Endothelial cell of umbilical vein (primary cell): ENCODE measurements at regions not wholly inside any gene's neighbourhood (a gene's known extent, or its start where the extent isn't known, plus 50 kb on each side); places are given as distances from the start of the nearest gene placed in this dataset.

Experiments
- BruUV-seq: library from RNA; stranded (reverse); fragments of 400-500 nt; replicated peaks from 2 replicates; lab custom pipeline; 2021; lab: Mats Ljungman, UMichigan
- CTCF ChIA-PET: fragments of 300-600, 350-600 bp; sonication (Branson Sonifier 250); formaldehyde crosslinking; loops from one replicate; lab custom pipeline; 2021; ENCODE audit warnings: antibody characterized with exemption, inconsistent platforms; lab: Charles Lee
- POLR2A ChIA-PET: fragments of 300-600, 350-600 bp; sonication (Branson Sonifier 250); formaldehyde crosslinking; loops from one replicate; lab custom pipeline; 2021; ENCODE audit warnings: antibody characterized with exemption, inconsistent platforms; lab: Charles Lee
- DNase-seq: peaks from one replicate; pipeline ENCODE4 v3.0.0-alpha.2; 2011; ENCODE audit warnings: low read depth, low spot score
- FAIRE-seq: peaks from 2 replicates; lab custom pipeline; 2011; peaks lifted over from hg19 to GRCh38; lab: Jason Lieb, UNC
- H2AFZ ChIP-seq: 2 replicates; pipeline ENCODE4 v1.6.0; 2012; ENCODE audit warnings: low read depth, low read length, control low read depth, inconsistent platforms
- H3K27ac ChIP-seq: 2 replicates; pipeline ENCODE4 v1.5.1; 2011; ENCODE audit warnings: low read depth, mild to moderate bottlenecking, control low read depth, low read length, moderate library complexity; ENCODE audit not compliant: insufficient read depth
- H3K27me3 ChIP-seq, 2 experiments: 2 replicates each; pipeline versions ENCODE4 v1.6.0 to v1.6.1; 2011; ENCODE audit warnings: low read length in 2 of 2, mixed read lengths in 1 of 2; ENCODE audit not compliant: control insufficient read depth in 2 of 2, insufficient read depth in 2 of 2
- H3K36me3 ChIP-seq, 2 experiments: 2 replicates in 1 of 2; 3 replicates in 1 of 2; pipeline ENCODE4 v1.5.1; 2011; ENCODE audit warnings: low read length in 2 of 2, mild to moderate bottlenecking in 1 of 2, moderate library complexity in 1 of 2; ENCODE audit not compliant: control insufficient read depth in 2 of 2, insufficient read depth in 2 of 2; ENCODE audit errors: extremely low read depth in 1 of 2
- H3K4me1 ChIP-seq: 3 replicates; pipeline ENCODE4 v1.5.1; 2011; ENCODE audit warnings: mild to moderate bottlenecking, low read length; ENCODE audit not compliant: control insufficient read depth, insufficient read depth; ENCODE audit errors: extremely low read depth
- H3K4me2 ChIP-seq: 2 replicates; pipeline ENCODE4 v1.6.1; 2011; ENCODE audit warnings: low read length, control low read depth, mixed read lengths; ENCODE audit not compliant: insufficient read depth
- H3K4me3 ChIP-seq, 3 experiments: fragments of 200-600 bp in 1 of 3; sonication (generic), shearing (Covaris generic) in 1 of 3; replicated peaks in 1 of 3; 2 replicates each; pipeline ENCODE4 v1.5.1; 2011 to 2016; ENCODE audit warnings: control low read depth in 3 of 3, low read length in 3 of 3, mild to moderate bottlenecking in 2 of 3, inconsistent platforms in 1 of 3, low read depth in 1 of 3, moderate library complexity in 1 of 3; ENCODE audit not compliant: insufficient read depth in 1 of 3
- H3K79me2 ChIP-seq: 2 replicates; pipeline ENCODE4 v1.6.0; 2012; ENCODE audit warnings: low read length, inconsistent platforms; ENCODE audit not compliant: control insufficient read depth, insufficient read depth
- H3K9ac ChIP-seq: replicated peaks from 2 replicates; pipeline ENCODE3; 2011; ENCODE audit warnings: low read length, control low read depth; ENCODE audit not compliant: insufficient read depth; ENCODE audit errors: extremely low read depth
- H3K9me1 ChIP-seq: replicated peaks from 3 replicates; pipeline ENCODE4 v1.6.0; 2011; ENCODE audit warnings: mild to moderate bottlenecking, low read length; ENCODE audit not compliant: control insufficient read depth, insufficient read depth; ENCODE audit errors: extremely low read depth
- H3K9me3 ChIP-seq: replicated peaks from 2 replicates; pipeline ENCODE4 v1.5.1; 2012; ENCODE audit warnings: low read length, inconsistent platforms; ENCODE audit not compliant: control insufficient read depth, insufficient read depth
- H4K20me1 ChIP-seq: replicated peaks from 2 replicates; pipeline ENCODE3; 2011; ENCODE audit warnings: mild to moderate bottlenecking, low read length; ENCODE audit not compliant: control insufficient read depth, insufficient read depth; ENCODE audit errors: extremely low read depth
- EZH2 ChIP-seq: IDR thresholded peaks from 2 replicates; pipeline ENCODE4 v1.6.1; 2012; ENCODE audit warnings: borderline replicate concordance, low read depth, mild to moderate bottlenecking, moderate library complexity, low read length, inconsistent platforms; ENCODE audit not compliant: severe bottlenecking
- FOS ChIP-seq: IDR thresholded peaks from 2 replicates; pipeline ENCODE4 v1.6.1; 2011; ENCODE audit warnings: mild to moderate bottlenecking, low read length, moderate library complexity, borderline replicate concordance; ENCODE audit not compliant: insufficient read depth
- GATA2 ChIP-seq: IDR thresholded peaks from 2 replicates; pipeline ENCODE4 v1.7.0; 2011; ENCODE audit warnings: low read depth, mild to moderate bottlenecking, moderate library complexity, mixed read lengths, low read length; ENCODE audit not compliant: insufficient read length, insufficient read depth
- JUN ChIP-seq: IDR thresholded peaks from 2 replicates; pipeline ENCODE4 v1.6.1; 2011; ENCODE audit warnings: borderline replicate concordance, low read depth; ENCODE audit not compliant: insufficient read length, insufficient read depth
- MYC ChIP-seq: IDR thresholded peaks from one replicate; pipeline ENCODE4 v1.6.1; 2011; ENCODE audit warnings: mild to moderate bottlenecking, low read depth, low read length
- POLR2A ChIP-seq: IDR thresholded peaks from 2 replicates; pipeline ENCODE4 v1.6.1; 2012; ENCODE audit warnings: low read depth, mild to moderate bottlenecking, control low read depth, low read length
- POLR2AphosphoS5 ChIP-seq: IDR thresholded peaks from 2 replicates; pipeline ENCODE4 v1.6.1; 2012; ENCODE audit warnings: low read depth, mild to moderate bottlenecking, control low read depth, low read length, moderate library complexity; ENCODE audit not compliant: insufficient read depth
- dilution Hi-C: fragments of 300-500 bp; cut with MboI; formaldehyde crosslinking; loops from one replicate; pipeline ENCODE4 v1.15.0; 2019; ENCODE audit warnings: low sequenced_read_pairs; ENCODE audit not compliant: extremely low pct_ligation_motif_present
- intact Hi-C: fragments of 100-400 bp; cut with micrococcal nuclease; formaldehyde crosslinking; loops from one replicate; pipeline ENCODE4 v1.10.0; 2022
- TF ChIP-seq, protein P1 (sequence below), 2 donors: IDR thresholded peaks; 1 replicate in 1 of 2; 2 replicates in 1 of 2; pipeline ENCODE4 v1.5.1; 2011; ENCODE audit warnings: low read length in 2 of 2, mild to moderate bottlenecking in 2 of 2, moderate library complexity in 2 of 2, control low read depth in 1 of 2, inconsistent platforms in 1 of 2, low read depth in 1 of 2; ENCODE audit not compliant: insufficient read depth in 1 of 2; ENCODE audit errors: extremely low read depth in 1 of 2
- TF ChIP-seq, protein P2 (sequence below): IDR thresholded peaks from 2 replicates; pipeline ENCODE4 v1.6.1; 2011; ENCODE audit not compliant: insufficient read depth, insufficient read length

DNA sequence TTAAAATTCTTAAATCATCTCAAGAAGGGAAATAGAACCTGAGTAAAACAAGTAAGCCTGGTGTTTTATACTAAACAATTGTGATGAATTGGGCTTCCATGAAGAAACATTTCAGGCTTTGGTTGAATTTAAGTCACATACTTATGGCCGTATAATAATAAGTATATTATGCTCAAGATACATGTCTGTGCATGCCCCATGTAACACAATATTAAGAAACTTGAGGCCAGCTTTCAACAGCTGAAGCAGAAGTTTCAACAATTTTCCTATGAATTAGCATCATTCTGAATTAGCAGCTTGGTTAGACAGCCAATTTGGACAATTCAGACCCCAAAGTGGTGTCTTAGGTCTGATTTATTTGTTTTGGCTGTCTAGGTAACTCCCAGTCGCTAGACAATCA is 243.7 kb downstream of the MYLK4 start:
- POLR2A ChIA-PET, result no interaction called here
- Histone ChIP-seq H3K36me3 (no peaks in the 10 kb centered on the region), H4K20me1 (no peaks in the 10 kb centered on the region), H3K4me1 (no peaks in the 10 kb centered on the region), H3K9ac (no peak overlapping the region), H3K9me3 (no peaks in the 10 kb centered on the region), H3K79me2 (no peaks in the 10 kb centered on the region), H3K9me1 (no peaks in the 10 kb centered on the region), H3K27ac (no peak overlapping the region), H2AFZ (no peak overlapping the region), H3K27me3 (peaks cover 4 to 6% of the 10 kb centered on the region in 2 experiments), H3K4me2 (no peak overlapping the region), H3K4me3 (no peak overlapping the region)
- intact Hi-C loops (no loop called here), dilution Hi-C loops (no loop called here)
- CTCF ChIA-PET, result no interaction called here
- FAIRE-seq (no peak), DNase-seq (no peak)
- BruUV-seq, result no TSS peak
- TF ChIP-seq, protein P1, sequence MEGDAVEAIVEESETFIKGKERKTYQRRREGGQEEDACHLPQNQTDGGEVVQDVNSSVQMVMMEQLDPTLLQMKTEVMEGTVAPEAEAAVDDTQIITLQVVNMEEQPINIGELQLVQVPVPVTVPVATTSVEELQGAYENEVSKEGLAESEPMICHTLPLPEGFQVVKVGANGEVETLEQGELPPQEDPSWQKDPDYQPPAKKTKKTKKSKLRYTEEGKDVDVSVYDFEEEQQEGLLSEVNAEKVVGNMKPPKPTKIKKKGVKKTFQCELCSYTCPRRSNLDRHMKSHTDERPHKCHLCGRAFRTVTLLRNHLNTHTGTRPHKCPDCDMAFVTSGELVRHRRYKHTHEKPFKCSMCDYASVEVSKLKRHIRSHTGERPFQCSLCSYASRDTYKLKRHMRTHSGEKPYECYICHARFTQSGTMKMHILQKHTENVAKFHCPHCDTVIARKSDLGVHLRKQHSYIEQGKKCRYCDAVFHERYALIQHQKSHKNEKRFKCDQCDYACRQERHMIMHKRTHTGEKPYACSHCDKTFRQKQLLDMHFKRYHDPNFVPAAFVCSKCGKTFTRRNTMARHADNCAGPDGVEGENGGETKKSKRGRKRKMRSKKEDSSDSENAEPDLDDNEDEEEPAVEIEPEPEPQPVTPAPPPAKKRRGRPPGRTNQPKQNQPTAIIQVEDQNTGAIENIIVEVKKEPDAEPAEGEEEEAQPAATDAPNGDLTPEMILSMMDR (IDR thresholded peaks at IDR 0.05; ENCODE audit: extremely low read depth in 1 of 2, insufficient read depth in 1 of 2, low read depth in 1 of 2, low read length in 2 of 2), result no peak
- TF ChIP-seq EZH2 (no peak), MYC (no peak), GATA2 (no peak), POLR2AphosphoS5 (no peak), JUN (no peak), POLR2A (no peak), FOS (no peak)
- TF ChIP-seq, protein P2, sequence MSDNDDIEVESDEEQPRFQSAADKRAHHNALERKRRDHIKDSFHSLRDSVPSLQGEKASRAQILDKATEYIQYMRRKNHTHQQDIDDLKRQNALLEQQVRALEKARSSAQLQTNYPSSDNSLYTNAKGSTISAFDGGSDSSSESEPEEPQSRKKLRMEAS, result no peak
